Kidney epithelial cell (primary cell): ENCODE measurements at regions not wholly inside any gene's neighbourhood (a gene's known extent, or its start where the extent isn't known, plus 50 kb on each side); places are given as distances from the start of the nearest gene placed in this dataset.

ENCODE experiments used
- DNase-seq: peaks from one replicate; pipeline ENCODE4 v3.0.0-alpha.2; 2010; ENCODE audit warnings: low read depth
- H3K27me3 ChIP-seq: 2 replicates; pipeline ENCODE4 v1.6.0; 2011; ENCODE audit warnings: low read length; ENCODE audit not compliant: control insufficient read depth, insufficient read depth
- H3K36me3 ChIP-seq: 2 replicates; pipeline ENCODE4 v1.5.1; 2011; ENCODE audit warnings: low read length; ENCODE audit not compliant: control insufficient read depth, insufficient read depth
- H3K4me3 ChIP-seq: 2 replicates; pipeline ENCODE4 v1.5.1; 2011; ENCODE audit warnings: low read depth, mild to moderate bottlenecking, control low read depth, low read length
- CTCF ChIP-seq: IDR thresholded peaks from 2 replicates; pipeline ENCODE4 v1.5.1; 2011; ENCODE audit warnings: mild to moderate bottlenecking, moderate library complexity, low read length, control low read depth, inconsistent platforms; ENCODE audit not compliant: insufficient read depth, poor library complexity, severe bottlenecking

GRCh38 chr6:71179249-71179885, 109.2 kb upstream of the OGFRL1 start:
- H3K4me3 ChIP-seq: no peak overlapping the region
- TF ChIP-seq CTCF: no peak
- no peaks in the 10 kb centered on the region for H3K27me3 ChIP-seq
- DNase-seq: no peak
- no peaks in the 10 kb centered on the region for H3K36me3 ChIP-seq

- Histone ChIP-seq H3K4me3 (no peak overlapping the region), H3K36me3 (no peaks in the 10 kb centered on the region), H3K27me3 (no peaks in the 10 kb centered on the region)
- no peak for TF ChIP-seq CTCF
- peak; percentile 77 for DNase-seq
These were observed 107.0 kb upstream of the OGFRL1 start for GRCh38 chr6:71181565-71181964.

DNA sequence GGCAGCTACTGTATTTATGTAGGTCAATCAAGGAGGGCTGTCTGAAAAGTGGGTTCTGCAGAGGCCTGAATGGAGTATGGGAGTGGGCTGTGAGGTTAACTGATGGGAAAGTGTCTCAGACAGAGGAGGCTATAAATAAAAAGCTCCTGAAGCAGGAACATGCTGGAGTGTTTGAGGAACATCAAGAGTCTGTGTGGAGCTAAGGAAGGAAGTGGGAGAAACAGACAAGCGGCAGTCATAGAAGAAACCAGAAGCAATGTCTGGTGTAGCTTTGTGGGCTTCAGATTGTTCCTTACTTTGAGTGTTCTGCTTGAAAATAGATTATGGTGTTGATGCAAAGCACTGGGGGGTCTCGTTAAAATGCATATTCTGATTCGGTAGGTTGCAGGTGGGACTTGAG, 101.5 kb upstream of the OGFRL1 start:
- Histone ChIP-seq H3K36me3 (no peaks in the 10 kb centered on the region), H3K4me3 (no peak overlapping the region), H3K27me3 (no peaks in the 10 kb centered on the region)
- DNase-seq: no peak
- no peak for TF ChIP-seq CTCF

GRCh38 chr6:71190809-71191208, 97.8 kb upstream of the OGFRL1 start:
- no peaks in the 10 kb centered on the region for H3K36me3 ChIP-seq
- no peak for DNase-seq
- no peaks in the 10 kb centered on the region for H3K27me3 ChIP-seq
- H3K4me3 ChIP-seq: no peak overlapping the region
- no peak for TF ChIP-seq CTCF

- Histone ChIP-seq H3K4me3 (no peak overlapping the region), H3K27me3 (no peaks in the 10 kb centered on the region), H3K36me3 (no peaks in the 10 kb centered on the region)
- peak; percentile 47 for DNase-seq
- no peak for TF ChIP-seq CTCF
These were observed 93.9 kb upstream of the OGFRL1 start for GRCh38 chr6:71194724-71195123.

- no peaks in the 10 kb centered on the region for H3K36me3 ChIP-seq
- H3K4me3 ChIP-seq: no peak overlapping the region
- TF ChIP-seq CTCF: no peak
- no peak for DNase-seq
- no peaks in the 10 kb centered on the region for H3K27me3 ChIP-seq
These were observed 91.3 kb upstream of the OGFRL1 start for GRCh38 chr6:71197267-71197666.
